GM18868 (cell line): ENCODE measurements at regions not wholly inside any gene's neighbourhood (a gene's known extent, or its start where the extent isn't known, plus 50 kb on each side); places are given as distances from the start of the nearest gene placed in this dataset.
"Not testable (repeated sequence)": the region's sequence is repeated elsewhere in the genome, so short reads cannot be mapped to it uniquely, and the experiment has no call there.

Source experiments
- ATAC-seq: cut with Tn5 transposase; IDR thresholded peaks from one replicate; pipeline ENCODE4 v1.9.1; 2021; ENCODE audit warnings: mild to moderate bottlenecking, moderate library complexity; ENCODE audit not compliant: unreplicated experiment

GRCh38 chr6:74733830-74734620 is 471.8 kb downstream of the COL12A1 start:
- ATAC-seq: no peak

- ATAC-seq: no peak
Observed at GRCh38 chr6:74731931-74732330, 473.9 kb downstream of the COL12A1 start.

- no peak for ATAC-seq
Observed at GRCh38 chr6:74731204-74731603, 474.6 kb downstream of the COL12A1 start.

- ATAC-seq: no peak
Observed at GRCh38 chr6:74720923-74721322, 484.9 kb downstream of the COL12A1 start.

GRCh38 chr6:74717591-74717990 is 488.3 kb downstream of the COL12A1 start:
- ATAC-seq: no peak

GRCh38 chr6:74715355-74716085 is 490.3 kb downstream of the COL12A1 start:
- no peak for ATAC-seq

GRCh38 chr6:74713941-74714340 is 491.9 kb downstream of the COL12A1 start:
- no peak for ATAC-seq

GRCh38 chr6:74705451-74705850 is 500.4 kb downstream of the COL12A1 start:
- ATAC-seq: no peak

GRCh38 chr6:74704540-74704939 is 501.3 kb downstream of the COL12A1 start:
- not testable (repeated sequence) for ATAC-seq

GRCh38 chr6:74690365-74690764 is 515.5 kb downstream of the COL12A1 start:
- no peak for ATAC-seq

GRCh38 chr6:74689601-74690000 is 516.3 kb downstream of the COL12A1 start:
- no peak for ATAC-seq

GRCh38 chr6:74677463-74677862 is 528.4 kb downstream of the COL12A1 start:
- no peak for ATAC-seq

GRCh38 chr6:74676906-74677305 is 528.9 kb downstream of the COL12A1 start:
- ATAC-seq: no peak

GRCh38 chr6:74674377-74674776 is 531.5 kb downstream of the COL12A1 start:
- ATAC-seq: no peak

GRCh38 chr6:74671558-74672025 is 534.3 kb downstream of the COL12A1 start:
- no peak for ATAC-seq

GRCh38 chr6:74658391-74658790 is 547.5 kb downstream of the COL12A1 start:
- ATAC-seq: no peak

- ATAC-seq: no peak
Observed at GRCh38 chr6:74657931-74658330, 547.9 kb downstream of the COL12A1 start.

GRCh38 chr6:74657011-74657410 is 548.8 kb downstream of the COL12A1 start:
- ATAC-seq: no peak

GRCh38 chr6:74656453-74656852 is 549.4 kb downstream of the COL12A1 start:
- no peak for ATAC-seq

- ATAC-seq: no peak
Observed at GRCh38 chr6:74654296-74654695, 551.6 kb downstream of the COL12A1 start.

GRCh38 chr6:74651948-74652842 is 553.7 kb downstream of the COL12A1 start:
- ATAC-seq: no peak
